CD4-positive, alpha-beta T cell treated with Interleukin-21 for 1 hour (primary cell): ENCODE measurements at regions not wholly inside any gene's neighbourhood (a gene's known extent, or its start where the extent isn't known, plus 50 kb on each side); places are given as distances from the start of the nearest gene placed in this dataset.
A peak's percentile ranks its signal among the peaks of the same experiment; 100 is the strongest.

ENCODE experiments used
- DNase-seq: peaks from one replicate; pipeline ENCODE4 v3.0.0-alpha.2; 2020

- DNase-seq = no peak
Observed at GRCh38 chr11:115872416-115872815, 368.2 kb upstream of the CADM1 start.

- DNase-seq = no peak
Observed at GRCh38 chr11:115871161-115871760, 367.0 kb upstream of the CADM1 start.

DNA sequence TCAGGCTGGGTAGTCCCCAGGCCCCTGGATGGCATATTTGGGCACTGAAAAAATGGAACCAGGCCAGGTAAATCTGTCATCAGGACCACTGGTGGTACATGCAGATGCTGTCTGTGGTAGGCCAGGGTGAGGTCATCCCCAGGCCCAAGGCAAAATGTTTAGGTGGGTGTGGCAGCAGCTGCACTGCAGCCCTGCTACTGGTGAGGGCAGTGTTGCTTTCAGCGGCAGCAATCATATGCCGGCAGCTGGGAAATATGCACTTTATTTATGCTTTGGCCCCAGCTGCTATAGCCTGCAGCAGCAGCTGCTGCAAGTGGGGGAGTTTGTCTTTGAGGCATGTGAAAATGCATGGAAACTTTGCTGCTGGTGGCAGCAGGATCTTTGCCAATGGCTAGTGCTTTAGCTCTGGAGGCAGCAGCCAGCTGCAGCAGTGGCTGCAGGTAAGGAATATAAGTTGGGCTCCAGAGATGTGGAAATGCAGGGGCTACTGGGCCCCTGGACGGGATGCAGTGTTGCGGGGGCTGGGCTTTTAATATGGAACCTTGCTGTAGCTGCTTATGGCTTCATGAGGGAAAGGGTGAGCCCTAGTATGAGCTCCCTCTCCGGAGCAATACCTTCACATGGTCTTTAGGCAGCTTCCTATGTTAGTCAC is 365.7 kb upstream of the CADM1 start:
- peak; percentile 14 for DNase-seq

DNA sequence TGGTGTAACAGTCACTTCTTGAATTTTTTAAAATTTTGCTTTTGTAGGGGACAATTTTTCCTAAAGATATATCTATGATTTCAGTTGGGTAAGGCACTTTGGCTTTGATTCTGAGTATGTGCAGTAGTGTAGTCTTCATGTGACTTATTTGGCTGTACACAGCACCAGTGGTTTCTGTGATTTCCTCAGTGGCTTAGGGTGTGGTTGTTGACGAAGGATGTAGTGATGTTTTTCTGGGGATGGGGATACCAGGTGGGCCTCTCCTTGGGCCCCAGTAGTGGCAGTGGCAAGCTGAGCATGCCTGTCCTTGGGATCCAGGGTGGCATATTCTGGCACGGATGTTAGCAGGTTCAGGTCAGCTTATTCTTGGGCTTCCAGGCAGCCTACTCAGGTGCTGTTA is 364.9 kb upstream of the CADM1 start:
- DNase-seq = no peak

GRCh38 chr11:115860246-115860645 is 356.0 kb upstream of the CADM1 start:
- DNase-seq = no peak

- no peak for DNase-seq
Observed at GRCh38 chr11:115848611-115849010, 344.4 kb upstream of the CADM1 start.

DNA sequence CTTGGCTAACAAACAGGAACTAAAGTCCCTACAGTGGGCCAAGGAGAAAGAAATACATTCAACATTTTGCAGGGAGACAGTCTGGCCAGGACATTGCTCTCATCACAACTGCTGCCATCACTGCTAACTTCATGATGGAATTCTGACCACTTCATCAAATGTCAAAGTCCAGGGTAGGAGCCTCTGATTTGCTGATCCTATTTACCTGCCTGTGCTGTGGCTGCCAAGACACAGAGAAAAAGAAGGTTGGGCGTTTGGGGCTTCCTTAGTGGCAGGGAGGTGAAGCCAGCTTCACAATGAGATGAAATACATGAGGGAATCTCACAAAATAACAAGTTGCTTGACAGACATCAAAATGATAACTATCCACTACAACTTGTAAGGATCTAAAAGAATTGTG is 343.9 kb upstream of the CADM1 start:
- DNase-seq = no peak

- DNase-seq = no peak
Observed at GRCh38 chr11:115845872-115846271, 341.7 kb upstream of the CADM1 start.

DNA sequence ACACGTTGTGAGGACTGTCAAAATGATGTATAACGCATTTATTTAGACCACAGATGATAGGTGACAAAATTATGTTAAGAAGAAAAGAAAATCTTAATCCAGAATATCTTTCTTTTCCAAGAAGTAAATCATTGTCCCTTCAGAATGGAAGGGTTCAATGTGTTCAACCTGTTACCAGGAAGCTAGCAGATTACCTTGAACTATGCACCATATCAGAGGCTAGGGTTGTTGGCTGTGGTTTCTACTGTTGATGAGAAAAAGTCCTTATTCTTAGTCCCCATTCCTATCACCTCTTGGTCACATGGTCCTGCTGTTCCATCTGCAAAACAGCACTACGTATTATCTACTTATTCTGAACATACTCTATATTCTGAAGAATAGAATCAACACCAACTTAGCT is 339.5 kb upstream of the CADM1 start:
- no peak for DNase-seq

DNA sequence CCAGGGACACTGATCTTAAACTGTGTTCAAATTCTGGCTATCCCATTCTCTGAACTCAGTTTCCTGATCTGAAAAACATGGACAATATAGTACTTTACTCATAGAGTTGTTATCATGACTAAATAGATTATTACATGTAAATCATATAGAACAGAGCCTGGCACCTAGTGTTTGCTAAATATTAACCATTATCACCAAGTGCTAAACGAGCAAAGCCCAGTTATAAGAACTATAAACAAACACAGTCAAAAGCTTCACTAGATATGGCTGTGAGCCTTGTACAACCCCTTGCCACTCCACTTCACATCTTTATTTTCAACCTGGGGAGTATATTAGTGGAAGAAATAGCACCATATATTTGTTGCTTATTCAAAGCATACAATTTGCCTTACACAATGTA is 338.9 kb upstream of the CADM1 start:
- no peak for DNase-seq

- no peak for DNase-seq
Observed at GRCh38 chr11:115820026-115820425, 315.8 kb upstream of the CADM1 start.

GRCh38 chr11:115819014-115819413 is 314.8 kb upstream of the CADM1 start:
- no peak for DNase-seq

- DNase-seq = no peak
Observed at GRCh38 chr11:115817844-115818468, 313.7 kb upstream of the CADM1 start.

- DNase-seq = no peak
Observed at GRCh38 chr11:115808351-115808940, 304.2 kb upstream of the CADM1 start.

DNA sequence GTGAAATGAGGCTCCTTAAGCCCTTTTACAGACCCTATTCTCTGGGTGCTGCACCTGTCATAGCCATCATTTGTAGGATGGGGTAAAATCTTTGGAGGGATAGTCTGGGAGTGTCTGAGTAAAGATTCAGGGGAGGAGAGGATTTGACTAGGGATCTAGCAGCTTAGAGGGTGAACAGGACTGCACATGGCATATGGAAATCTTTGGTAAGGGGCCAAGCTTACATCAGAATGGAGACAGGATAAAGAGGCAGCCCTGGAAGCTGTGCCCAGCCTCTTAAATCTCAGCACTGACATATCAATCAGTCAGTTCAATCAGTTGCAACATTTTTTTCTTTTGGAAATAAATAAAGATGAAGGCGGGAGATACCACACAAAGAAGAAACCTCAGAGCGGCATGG is 301.8 kb upstream of the CADM1 start:
- no peak for DNase-seq

GRCh38 chr11:115803073-115803740 is 299.0 kb upstream of the CADM1 start:
- DNase-seq = no peak

GRCh38 chr11:115802641-115803040 is 298.4 kb upstream of the CADM1 start:
- DNase-seq = no peak

GRCh38 chr11:115792903-115793302 is 288.7 kb upstream of the CADM1 start:
- DNase-seq = no peak

- no peak for DNase-seq
Observed at GRCh38 chr11:115787302-115787701, 283.1 kb upstream of the CADM1 start.

DNA sequence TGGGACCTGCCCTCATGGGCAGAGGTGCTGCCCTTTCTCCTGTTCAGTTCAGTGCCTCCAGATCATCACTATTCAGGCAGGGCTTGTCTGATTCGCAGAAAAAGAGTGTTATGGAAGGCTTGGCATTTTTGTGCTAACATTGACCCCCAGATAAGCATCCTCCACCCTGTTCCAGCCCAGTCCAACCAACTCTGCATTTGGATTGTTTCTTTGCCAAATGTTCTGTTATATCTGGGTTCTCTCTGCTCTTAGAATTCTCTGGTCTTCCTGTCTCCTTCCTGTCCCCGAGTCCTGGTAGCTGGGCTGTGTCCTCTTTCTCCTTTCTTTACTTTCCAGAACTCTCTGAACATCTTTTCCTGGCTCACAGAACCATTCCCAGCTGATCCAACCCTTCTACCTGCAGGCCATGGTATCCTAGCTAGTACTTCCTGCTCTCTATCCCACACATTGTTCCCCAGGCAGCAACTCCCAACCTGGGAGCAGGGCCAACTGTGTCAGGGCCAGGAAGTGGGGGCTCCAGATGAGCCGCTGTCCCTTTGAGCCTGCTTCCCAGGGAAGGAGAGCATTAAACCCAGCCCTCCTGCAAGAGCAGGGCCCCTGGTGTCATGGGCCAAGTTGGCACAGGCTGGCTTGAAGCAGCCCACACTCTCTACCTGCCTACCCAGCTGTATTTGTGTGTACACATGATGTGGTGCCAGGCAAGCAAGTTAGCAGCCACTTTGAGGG is 280.7 kb upstream of the CADM1 start:
- no peak for DNase-seq

- DNase-seq = no peak
Observed at GRCh38 chr11:115780646-115781362, 276.6 kb upstream of the CADM1 start.

DNA sequence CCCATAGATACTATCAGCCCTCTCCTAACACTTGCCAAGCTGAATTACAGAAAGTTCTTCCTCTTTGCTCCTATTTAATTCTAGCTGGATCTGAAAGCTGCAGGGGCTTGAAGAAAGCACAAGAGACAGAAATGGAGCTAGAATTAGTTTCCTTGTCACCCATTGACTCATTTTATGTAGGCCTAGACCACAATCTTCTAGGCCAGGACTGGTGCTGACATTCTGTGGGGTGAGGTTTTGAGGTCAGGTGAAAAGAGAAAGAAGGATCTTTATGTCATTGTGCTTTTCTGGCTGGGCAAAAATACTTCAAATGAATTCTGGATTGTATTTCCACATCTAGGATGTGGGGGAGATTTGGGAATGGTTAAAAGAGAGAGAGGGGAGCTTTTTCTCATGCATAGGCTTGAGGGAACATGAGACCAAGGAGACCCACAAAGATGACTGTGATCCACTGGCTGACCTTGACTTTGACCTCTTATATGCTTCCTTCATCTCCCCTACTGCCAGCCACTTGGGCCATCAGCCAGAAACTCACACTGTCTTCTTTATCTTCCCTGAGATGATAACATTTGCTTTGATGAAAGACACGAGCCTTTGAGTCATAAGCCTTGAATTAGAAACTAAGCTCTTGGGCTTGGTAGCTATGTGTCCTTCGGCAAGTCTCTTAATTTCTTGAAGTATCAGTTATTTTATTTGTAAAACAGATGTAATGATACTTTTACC is 274.9 kb upstream of the CADM1 start:
- DNase-seq = no peak
